HepG2 (cell line): ENCODE measurements at regions not wholly inside any gene's neighbourhood (a gene's known extent, or its start where the extent isn't known, plus 50 kb on each side); places are given as distances from the start of the nearest gene placed in this dataset.

ENCODE experiments used
- ATAC-seq: fragments of 200-7000 bp; cut with Tn5 transposase; 3 replicates; pipeline ENCODE4 v1.9.1; 2020; ENCODE audit warnings: mild to moderate bottlenecking, moderate library complexity
- BruUV-seq: library from RNA; stranded (reverse); fragments of 400-500 nt; replicated peaks from 2 replicates; lab custom pipeline; 2021; lab: Mats Ljungman, UMichigan
- CTCF ChIA-PET: fragments of 300-600 bp; formaldehyde crosslinking; extraction: SDS; loops from one replicate; lab custom pipeline; 2021; ENCODE audit warnings: low total read pairs, inconsistent platforms, low intra/inter-chr PET ratio; lab: Yijun Ruan, JAX
- POLR2A ChIA-PET: fragments of 350-600 bp; sonication (Branson Sonifier 250); formaldehyde crosslinking; loops from one replicate; lab custom pipeline; 2020; ENCODE audit warnings: antibody characterized with exemption, inconsistent platforms; lab: Yijun Ruan, JAX
- DNase-seq: peaks from one replicate; pipeline ENCODE4 v3.0.0-alpha.2; 2015; ENCODE audit warnings: low spot score
- FAIRE-seq: peaks from 3 replicates; lab custom pipeline; 2011; peaks lifted over from hg19 to GRCh38; lab: Jason Lieb, UNC
- H2AFZ ChIP-seq: one replicate; pipeline ENCODE4 v1.6.1; 2011; ENCODE audit warnings: low read length, inconsistent platforms
- H3K27ac ChIP-seq: fragments of 300-600 bp; 3 replicates; pipeline ENCODE4 v1.8.0; 2011; ENCODE audit warnings: mixed run types, mild to moderate bottlenecking, mixed read lengths, low read length, inconsistent platforms; ENCODE audit not compliant: insufficient read depth; ENCODE audit errors: extremely low read length
- H3K27me3 ChIP-seq, 2 experiments: fragments of 200-600 bp in 1 of 2; 2 replicates in 1 of 2; 3 replicates in 1 of 2; pipeline versions ENCODE4 v1.6.0 to v1.8.0; 2011; ENCODE audit warnings: low read length in 2 of 2, mild to moderate bottlenecking in 2 of 2, moderate library complexity in 2 of 2, inconsistent platforms in 1 of 2; ENCODE audit not compliant: insufficient read depth in 2 of 2, control insufficient read depth in 1 of 2
- H3K36me3 ChIP-seq, 2 experiments: fragments of 200-600 bp in 1 of 2; replicated peaks in 1 of 2; 2 replicates in 1 of 2; 3 replicates in 1 of 2; pipeline versions ENCODE4 v1.5.1 to v1.8.0; 2011; ENCODE audit warnings: low read length in 2 of 2, inconsistent platforms in 1 of 2; ENCODE audit not compliant: insufficient read depth in 2 of 2, control insufficient read depth in 1 of 2
- H3K4me1 ChIP-seq: 2 replicates; pipeline ENCODE4 v1.5.1; 2012; ENCODE audit warnings: low read length, inconsistent platforms; ENCODE audit not compliant: insufficient read depth
- H3K4me2 ChIP-seq: 2 replicates; pipeline ENCODE4 v1.6.0; 2011; ENCODE audit warnings: low read depth, low read length, inconsistent platforms
- H3K4me3 ChIP-seq, 3 experiments: fragments of 200-600 bp in 1 of 3; sonication (generic), shearing (Covaris generic) in 1 of 3; replicated peaks in 1 of 3; 2 replicates each; pipeline ENCODE4 v1.5.1; 2011 to 2016; ENCODE audit warnings: low read length in 3 of 3, inconsistent platforms in 2 of 3, low read depth in 2 of 3, mild to moderate bottlenecking in 2 of 3, control low read depth in 1 of 3, mixed read lengths in 1 of 3; ENCODE audit not compliant: insufficient read depth in 1 of 3
- H3K79me2 ChIP-seq: one replicate; pipeline ENCODE4 v1.6.1; 2011; ENCODE audit warnings: low read length, inconsistent platforms; ENCODE audit not compliant: insufficient read depth
- H3K9ac ChIP-seq: 2 replicates; pipeline ENCODE4 v1.6.0; 2011; ENCODE audit warnings: mild to moderate bottlenecking, low read depth, low read length, inconsistent platforms; ENCODE audit not compliant: insufficient read depth
- H3K9me3 ChIP-seq: 2 replicates; pipeline ENCODE4 v1.5.1; 2012; ENCODE audit warnings: mild to moderate bottlenecking, low read length
- H4K20me1 ChIP-seq: 2 replicates; pipeline ENCODE4 v1.6.0; 2011; ENCODE audit warnings: inconsistent platforms, mild to moderate bottlenecking, low read length, moderate library complexity; ENCODE audit not compliant: insufficient read depth
- CBFB ChIP-seq: sonication (generic); formaldehyde crosslinking; IDR thresholded peaks from 2 replicates; pipeline ENCODE4 v1.4.0; 2020; ENCODE audit warnings: missing genetic modification reagents
- CBX5 ChIP-seq: sonication (generic); formaldehyde crosslinking; IDR thresholded peaks from 2 replicates; pipeline ENCODE4 v1.4.0; 2020; ENCODE audit warnings: missing genetic modification reagents, borderline replicate concordance
- DBP ChIP-seq: sonication (generic); formaldehyde crosslinking; IDR thresholded peaks from 2 replicates; pipeline ENCODE4 v1.4.0; 2020; ENCODE audit warnings: missing genetic modification reagents; ENCODE audit errors: not compliant biosample characterization
- FOSL2 ChIP-seq: sonication (generic); formaldehyde crosslinking; IDR thresholded peaks from 2 replicates; pipeline ENCODE4 v1.4.0; 2020; ENCODE audit warnings: missing genetic modification reagents
- GATAD2A ChIP-seq: IDR thresholded peaks from 2 replicates; pipeline ENCODE4 v1.6.1; 2016
- GTF2F1 ChIP-seq: fragments of 150-350 bp; IDR thresholded peaks from 2 replicates; pipeline ENCODE4 v1.6.1; 2014; ENCODE audit warnings: low read length
- KAT7 ChIP-seq: IDR thresholded peaks from 2 replicates; pipeline ENCODE4 v1.6.1; 2018; ENCODE audit warnings: borderline replicate concordance, missing compliant biosample characterization
- KDM6A ChIP-seq: IDR thresholded peaks from 2 replicates; pipeline ENCODE4 v1.6.1; 2016; ENCODE audit warnings: low read depth
- KMT2B ChIP-seq: IDR thresholded peaks from 2 replicates; pipeline ENCODE4 v1.6.1; 2016; ENCODE audit warnings: missing genetic modification reagents, missing compliant biosample characterization
- PHF20 ChIP-seq: sonication (generic); formaldehyde crosslinking; IDR thresholded peaks from 2 replicates; pipeline ENCODE4 v1.5.0; 2020; ENCODE audit warnings: mild to moderate bottlenecking, missing genetic modification reagents
- TBL1XR1 ChIP-seq: fragments of 150-350 bp; IDR thresholded peaks from 2 replicates; pipeline ENCODE4 v1.6.1; 2014; ENCODE audit warnings: borderline replicate concordance, low read length; ENCODE audit not compliant: partially characterized antibody
- TERF1 ChIP-seq: sonication (generic); formaldehyde crosslinking; IDR thresholded peaks from 2 replicates; pipeline ENCODE4 v1.8.0; 2022; ENCODE audit warnings: mild to moderate bottlenecking, missing genetic modification reagents, moderate library complexity
- TP53 ChIP-seq: sonication (generic); formaldehyde crosslinking; conservative IDR thresholded peaks from 2 replicates; pipeline ENCODE4 v1.4.0; 2020; ENCODE audit warnings: missing genetic modification reagents
- ZGPAT ChIP-seq: IDR thresholded peaks from 2 replicates; pipeline ENCODE4 v1.6.1; 2016; ENCODE audit warnings: mild to moderate bottlenecking
- ZNF205 ChIP-seq: IDR thresholded peaks from 2 replicates; pipeline ENCODE4 v1.6.1; 2018; ENCODE audit warnings: missing biosample characterization, missing genetic modification reagents
- ZNF543 ChIP-seq: sonication (generic); formaldehyde crosslinking; IDR thresholded peaks from 2 replicates; pipeline ENCODE4 v1.4.0; 2020; ENCODE audit warnings: mild to moderate bottlenecking, missing genetic modification reagents
- ZNF652 ChIP-seq: IDR thresholded peaks from 2 replicates; pipeline ENCODE4 v1.6.1; 2016; ENCODE audit warnings: low read depth, borderline replicate concordance
- WGBS: methylation state at CpG from one replicate; pipeline ENCODE4 v1.1.6; 2017; ENCODE audit warnings: low lambda C conversion rate; 5-methylcytosine and 5-hydroxymethylcytosine counted together
- in situ Hi-C: cut with HindIII; loops from 2 replicates; pipeline ENCODE4 v1.10.0; 2017; ENCODE audit warnings: low pct_unique_long_range_greater_than_20kb; ENCODE audit not compliant: extremely low pct_ligation_motif_present
- intact Hi-C: fragments of 100-400 bp; cut with micrococcal nuclease; formaldehyde crosslinking; loops from one replicate; pipeline ENCODE4 v1.10.0; 2022; ENCODE audit not compliant: unreplicated experiment

DNA sequence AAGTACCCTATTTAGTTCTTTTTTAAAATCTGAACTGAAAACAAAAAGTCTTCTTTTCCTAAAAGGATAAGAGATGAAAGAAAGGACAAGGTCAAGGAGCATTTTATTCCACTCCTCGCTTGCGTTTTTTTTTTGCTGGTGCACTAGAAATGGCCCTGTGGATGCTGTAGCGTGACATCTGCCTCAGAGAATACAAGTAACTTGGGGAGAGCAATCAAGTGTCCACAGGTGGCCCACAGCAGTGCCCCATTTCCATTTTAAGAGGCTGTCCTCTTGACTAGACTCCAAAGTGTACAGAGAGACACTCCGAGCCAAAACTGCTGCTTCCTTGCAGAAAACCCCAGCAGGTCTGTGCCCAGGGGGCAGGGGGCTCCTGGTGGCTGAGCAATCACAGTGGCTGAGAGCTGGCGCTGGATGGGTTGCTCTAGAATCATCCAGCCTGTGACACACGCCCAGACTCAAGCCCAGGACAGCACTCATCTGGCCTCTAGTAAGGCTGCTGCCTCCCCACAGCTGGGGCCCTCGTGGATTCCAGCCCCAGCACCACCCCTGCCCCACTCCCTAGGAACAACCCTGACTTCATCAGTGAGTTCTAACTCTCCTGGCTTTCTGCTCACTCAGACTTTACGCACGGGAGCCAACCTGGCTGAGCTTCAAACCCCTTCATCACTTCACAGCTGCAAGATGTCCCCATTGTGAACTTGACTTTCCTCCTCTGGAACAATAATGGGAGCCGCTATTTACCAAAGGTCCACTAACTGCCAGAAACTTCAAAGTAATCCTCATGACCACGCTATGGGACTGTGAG, 71.1 kb upstream of the SPATA12 start (continued):
- TF ChIP-seq TERF1 (no peak), ZNF652 (CRISPR knock-in tag) (peak; percentile 70; the same call in 1 of the 2 replicates), CBX5 (CRISPR knock-in tag) (0 out of 2 replicates have a peak, but pooled peaks have one; percentile 15), GTF2F1 (no peak), ZGPAT (CRISPR knock-in tag) (peak; percentile 59)

GRCh38 chr3:56988458-56989168, 71.9 kb upstream of the SPATA12 start:
- FAIRE-seq (peak; percentile 55), ATAC-seq (peak; percentile 61), DNase-seq (peak; percentile 73)
- Histone ChIP-seq H3K4me3 (peak overlapping the region in 2 of 3 experiments; percentile 24 to 68; a peak in 3 of 6 replicates), H2AFZ (no peak overlapping the region), H3K9me3 (no peaks in the 10 kb centered on the region), H3K9ac (no peak overlapping the region), H3K4me1 (peaks cover 64% of the 10 kb centered on the region), H3K36me3 (no peaks in the 10 kb centered on the region), H3K4me2 (peak overlapping the region; percentile 86), H3K27ac (no peak overlapping the region), H3K79me2 (no peaks in the 10 kb centered on the region), H3K27me3 (no peaks in the 10 kb centered on the region), H4K20me1 (peaks cover 3% of the 10 kb centered on the region; the same call in 1 of the 2 replicates)
- in situ Hi-C loops (loop anchor here (5.0 kb wide), 2 partner anchors 191 to 286 kb away; no protein-coding TSS in a partner anchor), intact Hi-C loops (loop anchor here (1.0 to 5.0 kb wide), 5 partner anchors 132 to 286 kb away; no protein-coding TSS in a partner anchor)
- CTCF ChIA-PET, result interaction anchor here (1.6 to 3.5 kb wide), 2 partner anchors 133 to 286 kb away, joined by 9 to 24 read pairs; no protein-coding TSS in a partner anchor
- POLR2A ChIA-PET, result interaction anchor here (0.6 to 2.8 kb wide), 8 partner anchors 35 to 306 kb away, joined by 3 to 23 read pairs (median 6); partner anchors contain the start of gene ARHGEF3
- BruUV-seq, result no TSS peak
- 19% methylated on average over 10 of the region's 10 CpGs for WGBS
- TF ChIP-seq TP53 (CRISPR knock-in tag) (no peak), ZNF543 (no peak), GATAD2A (CRISPR knock-in tag) (0 out of 2 replicates have a peak, but pooled peaks have one; percentile 21), KMT2B (CRISPR knock-in tag) (no peak), KAT7 (CRISPR knock-in tag) (no peak), TBL1XR1 (no peak), FOSL2 (CRISPR knock-in tag) (no peak), ZNF205 (CRISPR knock-in tag) (no peak), PHF20 (no peak), KDM6A (no peak), DBP (no peak), CBFB (CRISPR knock-in tag) (no peak)
